Chondrocyte (in vitro differentiated cells): ENCODE measurements at regions not wholly inside any gene's neighbourhood (a gene's known extent, or its start where the extent isn't known, plus 50 kb on each side); places are given as distances from the start of the nearest gene placed in this dataset.

Experiments
- DNase-seq: peaks from one replicate; pipeline ENCODE4 v3.0.0; 2021; ENCODE audit warnings: mixed read lengths, low spot score
- H3K27ac Mint-ChIP-seq: one replicate; pipeline ENCODE4 v1.8.0; 2021; ENCODE audit warnings: mild to moderate bottlenecking, moderate library complexity, mixed read lengths; ENCODE audit not compliant: unreplicated experiment
- H3K27me3 Mint-ChIP-seq: 2 replicates; pipeline ENCODE4 v1.8.0; 2021; ENCODE audit warnings: low read depth, mixed read lengths
- H3K36me3 Mint-ChIP-seq: 2 replicates; pipeline ENCODE4 v1.8.0; 2021; ENCODE audit warnings: low read depth, mixed read lengths
- H3K4me1 Mint-ChIP-seq: 2 replicates; pipeline ENCODE4 v1.8.0; 2021; ENCODE audit warnings: low read depth, mild to moderate bottlenecking, mixed read lengths
- H3K4me3 Mint-ChIP-seq: one replicate; pipeline ENCODE4 v1.8.0; 2021; ENCODE audit warnings: mild to moderate bottlenecking, moderate library complexity, mixed read lengths; ENCODE audit not compliant: unreplicated experiment
- H3K9me3 Mint-ChIP-seq: 2 replicates; pipeline ENCODE4 v1.8.0; 2021; ENCODE audit warnings: low read depth, mixed read lengths
- TF ChIP-seq, protein P1 (sequence below): fragments of 200-600 bp; sonication (generic); IDR thresholded peaks from 2 replicates; pipeline ENCODE4 v1.5.0; 2021; ENCODE audit warnings: antibody characterized with exemption, mild to moderate bottlenecking, moderate library complexity

DNA sequence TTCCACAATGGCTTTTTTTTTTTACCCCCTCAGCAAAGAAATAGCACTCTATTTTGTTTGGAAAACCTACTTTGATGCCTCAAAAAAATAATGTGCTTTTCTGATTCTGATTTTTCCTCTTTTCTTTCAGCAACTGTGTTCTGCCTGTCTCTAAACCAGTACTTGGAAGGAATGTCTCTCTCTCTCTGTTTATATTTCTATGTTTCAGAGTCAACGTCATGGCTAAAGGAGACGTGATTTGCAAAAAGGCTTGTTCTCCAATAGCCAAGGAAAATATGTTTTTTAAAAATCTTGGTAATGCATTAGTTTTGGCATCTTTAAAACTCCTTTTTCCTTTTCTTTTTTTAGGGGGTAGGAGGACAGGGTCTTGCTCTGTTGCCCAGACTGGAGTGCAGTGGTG, 56.0 kb upstream of the SDK1 start:
- Mint-ChIP-seq H3K36me3 (peaks cover 3% of the 10 kb centered on the region), H3K27ac (peak overlapping the region; percentile 79), H3K4me1 (peaks cover 28% of the 10 kb centered on the region), H3K9me3 (peaks cover 9% of the 10 kb centered on the region), H3K4me3 (no peak overlapping the region), H3K27me3 (no peaks in the 10 kb centered on the region)
- TF ChIP-seq, protein P1, sequence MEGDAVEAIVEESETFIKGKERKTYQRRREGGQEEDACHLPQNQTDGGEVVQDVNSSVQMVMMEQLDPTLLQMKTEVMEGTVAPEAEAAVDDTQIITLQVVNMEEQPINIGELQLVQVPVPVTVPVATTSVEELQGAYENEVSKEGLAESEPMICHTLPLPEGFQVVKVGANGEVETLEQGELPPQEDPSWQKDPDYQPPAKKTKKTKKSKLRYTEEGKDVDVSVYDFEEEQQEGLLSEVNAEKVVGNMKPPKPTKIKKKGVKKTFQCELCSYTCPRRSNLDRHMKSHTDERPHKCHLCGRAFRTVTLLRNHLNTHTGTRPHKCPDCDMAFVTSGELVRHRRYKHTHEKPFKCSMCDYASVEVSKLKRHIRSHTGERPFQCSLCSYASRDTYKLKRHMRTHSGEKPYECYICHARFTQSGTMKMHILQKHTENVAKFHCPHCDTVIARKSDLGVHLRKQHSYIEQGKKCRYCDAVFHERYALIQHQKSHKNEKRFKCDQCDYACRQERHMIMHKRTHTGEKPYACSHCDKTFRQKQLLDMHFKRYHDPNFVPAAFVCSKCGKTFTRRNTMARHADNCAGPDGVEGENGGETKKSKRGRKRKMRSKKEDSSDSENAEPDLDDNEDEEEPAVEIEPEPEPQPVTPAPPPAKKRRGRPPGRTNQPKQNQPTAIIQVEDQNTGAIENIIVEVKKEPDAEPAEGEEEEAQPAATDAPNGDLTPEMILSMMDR: no peak
- no peak for DNase-seq

DNA sequence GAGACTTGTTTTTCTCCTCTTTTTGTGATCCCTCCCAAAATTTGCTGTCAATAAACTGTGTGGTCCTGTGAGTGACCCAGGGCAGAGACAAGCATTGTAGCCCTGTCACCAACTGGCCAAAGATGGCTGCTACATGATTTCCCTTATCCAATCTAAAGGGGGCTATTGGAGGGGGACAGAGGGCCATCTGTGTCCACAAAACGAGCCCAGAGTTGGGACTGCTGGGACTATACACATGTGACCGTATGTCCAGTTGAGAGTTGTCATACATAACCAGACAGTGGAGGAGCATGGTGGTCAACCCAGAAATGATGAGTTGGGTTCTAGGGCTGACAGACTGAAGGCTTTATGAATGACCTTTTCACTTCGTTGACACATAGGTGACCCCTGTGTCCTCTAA, 55.3 kb upstream of the SDK1 start:
- H3K27me3 Mint-ChIP-seq: no peaks in the 10 kb centered on the region
- H3K27ac Mint-ChIP-seq: no peak overlapping the region
- no peak overlapping the region for H3K4me3 Mint-ChIP-seq

DNA sequence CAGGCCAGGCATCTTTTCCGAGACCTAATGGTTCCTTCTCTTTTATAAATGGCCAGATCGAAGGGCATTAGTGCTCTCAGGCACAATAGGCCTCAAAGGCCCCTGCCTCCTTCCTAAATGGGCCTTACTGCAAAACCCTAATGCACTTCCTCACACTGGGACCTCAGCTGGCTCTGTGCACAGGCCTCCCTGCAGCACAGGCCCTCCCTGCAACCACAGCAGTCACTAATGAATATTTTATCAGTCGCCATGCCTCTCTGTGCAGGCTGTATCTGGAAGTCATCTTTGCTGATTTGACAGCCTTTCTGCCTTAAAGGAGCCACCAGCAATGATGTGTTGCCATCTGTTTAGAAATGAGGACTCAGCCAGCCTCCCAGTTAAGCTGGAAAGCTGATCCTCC, 54.9 kb upstream of the SDK1 start:
- Mint-ChIP-seq H3K27ac (no peak overlapping the region), H3K4me3 (no peak overlapping the region), H3K27me3 (no peaks in the 10 kb centered on the region), H3K4me1 (peaks cover 28% of the 10 kb centered on the region), H3K36me3 (peaks cover 3% of the 10 kb centered on the region), H3K9me3 (peaks cover 9% of the 10 kb centered on the region)
- TF ChIP-seq, protein P1: no peak
- DNase-seq: no peak

More for the DNA sequence above, 55.3 kb upstream of the SDK1 start:
- no peak for DNase-seq
- H3K36me3 Mint-ChIP-seq: peaks cover 3% of the 10 kb centered on the region
- TF ChIP-seq, protein P1: no peak
- H3K9me3 Mint-ChIP-seq: peaks cover 9% of the 10 kb centered on the region
- peaks cover 28% of the 10 kb centered on the region for H3K4me1 Mint-ChIP-seq

DNA sequence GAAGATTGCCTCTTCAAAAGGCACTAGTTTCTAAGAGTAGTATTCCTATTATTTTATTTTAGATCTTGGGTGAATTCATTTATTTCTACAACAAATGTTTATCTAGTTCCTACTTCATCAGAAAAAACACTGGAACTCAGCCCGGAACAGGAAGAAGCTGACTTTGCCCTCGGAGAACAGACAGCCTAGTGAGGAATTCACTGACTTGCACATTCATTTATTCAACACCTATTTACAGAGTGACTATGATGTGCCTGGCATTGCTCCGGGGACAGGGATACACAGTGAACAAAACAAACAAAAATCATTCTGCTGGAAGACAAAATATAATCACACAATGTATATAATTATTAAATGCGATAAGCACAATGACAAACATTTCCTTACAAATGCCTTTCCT, 54.4 kb upstream of the SDK1 start:
- TF ChIP-seq, protein P1: no peak
- no peak overlapping the region for H3K4me3 Mint-ChIP-seq
- H3K27ac Mint-ChIP-seq: no peak overlapping the region
- no peak for DNase-seq
- H3K4me1 Mint-ChIP-seq: peaks cover 28% of the 10 kb centered on the region
- H3K27me3 Mint-ChIP-seq: no peaks in the 10 kb centered on the region
- peaks cover 3% of the 10 kb centered on the region for H3K36me3 Mint-ChIP-seq
- peaks cover 9% of the 10 kb centered on the region for H3K9me3 Mint-ChIP-seq

DNA sequence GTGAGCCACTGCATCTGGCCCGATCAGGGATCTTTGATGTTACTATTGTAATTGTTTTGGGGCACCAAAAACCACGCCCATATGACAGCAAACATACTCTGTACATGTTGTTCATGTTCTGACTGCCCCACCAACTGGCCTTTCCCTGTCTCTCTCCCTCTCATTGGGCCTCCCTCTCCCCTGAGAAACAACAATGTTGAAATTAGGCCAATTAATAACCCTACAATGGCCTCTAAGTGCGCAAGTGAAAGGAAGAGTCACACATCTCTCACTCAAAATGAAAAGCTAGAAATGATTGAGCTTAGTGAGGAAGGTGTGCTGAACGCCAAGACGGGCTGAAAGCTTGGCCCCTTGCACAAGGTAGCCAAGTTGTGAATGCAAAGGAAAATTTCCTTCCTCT, 50.3 kb upstream of the SDK1 start:
- Mint-ChIP-seq H3K4me3 (no peak overlapping the region), H3K27me3 (peaks cover 12% of the 10 kb centered on the region), H3K36me3 (peaks cover 3% of the 10 kb centered on the region), H3K4me1 (peaks cover 4% of the 10 kb centered on the region), H3K27ac (no peak overlapping the region), H3K9me3 (peaks cover 11% of the 10 kb centered on the region)
- DNase-seq: no peak
- TF ChIP-seq, protein P1: no peak
